Tibial artery (tissue), 4 donors: ENCODE measurements at regions not wholly inside any gene's neighbourhood (a gene's known extent, or its start where the extent isn't known, plus 50 kb on each side); places are given as distances from the start of the nearest gene placed in this dataset.

Experiments used
- DNase-seq, 2 donors: peaks; one replicate each; pipeline ENCODE4 v3.0.0-alpha.2; 2019
- H3K27ac ChIP-seq, 2 donors: fragments of 200-600 bp; sonication (generic) in 1 of 2; 1 replicate in 1 of 2; 2 replicates in 1 of 2; pipeline ENCODE4 v1.5.1; 2018 to 2019; ENCODE audit warnings: mild to moderate bottlenecking in 1 of 2
- H3K27me3 ChIP-seq, 2 donors: fragments of 200-600 bp; sonication (generic) in 1 of 2; one replicate each; pipeline versions ENCODE4 v1.5.1 to v1.6.0; 2016 to 2019
- H3K36me3 ChIP-seq, 3 donors: fragments of 200-600 bp; sonication (generic) in 2 of 3; one replicate each; pipeline ENCODE4 v1.5.1; 2016 to 2019; ENCODE audit warnings: mild to moderate bottlenecking in 2 of 3
- H3K4me1 ChIP-seq, 4 donors: fragments of 200-600 bp; sonication (generic) in 2 of 4; 1 replicate in 3 of 4; 2 replicates in 1 of 4; pipeline ENCODE4 v1.5.1; 2016 to 2019
- H3K4me3 ChIP-seq, 2 donors: fragments of 200-600 bp; sonication (generic) in 1 of 2; 1 replicate in 1 of 2; 2 replicates in 1 of 2; pipeline ENCODE4 v1.5.1; 2018 to 2019; ENCODE audit warnings: mild to moderate bottlenecking in 2 of 2
- H3K9me3 ChIP-seq, 3 donors: fragments of 200-600 bp; sonication (generic) in 1 of 3; one replicate each; pipeline ENCODE4 v1.5.1; 2016 to 2019
- intact Hi-C: fragments of 100-400 bp; cut with DNase I; formaldehyde crosslinking; loops from one replicate; pipeline ENCODE4 v1.15.0; 2023; ENCODE audit warnings: low total_unique reads
- TF ChIP-seq, protein P1 (sequence below), 2 experiments: fragments of 200-600 bp in 1 of 2; fragments of 450-650 bp in 1 of 2; IDR thresholded peaks; one replicate each; pipeline ENCODE4 v1.5.1; 2017 to 2019; ENCODE audit warnings: antibody characterized with exemption in 2 of 2, mild to moderate bottlenecking in 1 of 2, moderate library complexity in 1 of 2

GRCh38 chr1:14506471-14507255 lies 91.8 kb upstream of the KAZN start:
- no peaks in the 10 kb centered on the region for H3K4me1 ChIP-seq
- H3K27ac ChIP-seq, result no peak overlapping the region
- TF ChIP-seq, protein P1, sequence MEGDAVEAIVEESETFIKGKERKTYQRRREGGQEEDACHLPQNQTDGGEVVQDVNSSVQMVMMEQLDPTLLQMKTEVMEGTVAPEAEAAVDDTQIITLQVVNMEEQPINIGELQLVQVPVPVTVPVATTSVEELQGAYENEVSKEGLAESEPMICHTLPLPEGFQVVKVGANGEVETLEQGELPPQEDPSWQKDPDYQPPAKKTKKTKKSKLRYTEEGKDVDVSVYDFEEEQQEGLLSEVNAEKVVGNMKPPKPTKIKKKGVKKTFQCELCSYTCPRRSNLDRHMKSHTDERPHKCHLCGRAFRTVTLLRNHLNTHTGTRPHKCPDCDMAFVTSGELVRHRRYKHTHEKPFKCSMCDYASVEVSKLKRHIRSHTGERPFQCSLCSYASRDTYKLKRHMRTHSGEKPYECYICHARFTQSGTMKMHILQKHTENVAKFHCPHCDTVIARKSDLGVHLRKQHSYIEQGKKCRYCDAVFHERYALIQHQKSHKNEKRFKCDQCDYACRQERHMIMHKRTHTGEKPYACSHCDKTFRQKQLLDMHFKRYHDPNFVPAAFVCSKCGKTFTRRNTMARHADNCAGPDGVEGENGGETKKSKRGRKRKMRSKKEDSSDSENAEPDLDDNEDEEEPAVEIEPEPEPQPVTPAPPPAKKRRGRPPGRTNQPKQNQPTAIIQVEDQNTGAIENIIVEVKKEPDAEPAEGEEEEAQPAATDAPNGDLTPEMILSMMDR (IDR thresholded peaks at IDR 0.05), result no peak
- intact Hi-C loops, result no loop called here
- peaks cover 0 to 12% of the 10 kb centered on the region in 2 donors for H3K27me3 ChIP-seq
- no peaks in the 10 kb centered on the region for H3K9me3 ChIP-seq
- H3K36me3 ChIP-seq, result no peaks in the 10 kb centered on the region
- no peak for DNase-seq
- H3K4me3 ChIP-seq, result no peak overlapping the region

- TF ChIP-seq, protein P1 (IDR thresholded peaks at IDR 0.05), result no peak
- no peaks in the 10 kb centered on the region for H3K9me3 ChIP-seq
- peaks cover 0 to 12% of the 10 kb centered on the region in 2 donors for H3K27me3 ChIP-seq
- H3K4me3 ChIP-seq, result no peak overlapping the region
- H3K36me3 ChIP-seq, result no peaks in the 10 kb centered on the region
- H3K27ac ChIP-seq, result no peak overlapping the region
- no peak for DNase-seq
- intact Hi-C loops, result no loop called here
- no peaks in the 10 kb centered on the region for H3K4me1 ChIP-seq
These were observed 91.2 kb upstream of the KAZN start for GRCh38 chr1:14507262-14507661.

DNA sequence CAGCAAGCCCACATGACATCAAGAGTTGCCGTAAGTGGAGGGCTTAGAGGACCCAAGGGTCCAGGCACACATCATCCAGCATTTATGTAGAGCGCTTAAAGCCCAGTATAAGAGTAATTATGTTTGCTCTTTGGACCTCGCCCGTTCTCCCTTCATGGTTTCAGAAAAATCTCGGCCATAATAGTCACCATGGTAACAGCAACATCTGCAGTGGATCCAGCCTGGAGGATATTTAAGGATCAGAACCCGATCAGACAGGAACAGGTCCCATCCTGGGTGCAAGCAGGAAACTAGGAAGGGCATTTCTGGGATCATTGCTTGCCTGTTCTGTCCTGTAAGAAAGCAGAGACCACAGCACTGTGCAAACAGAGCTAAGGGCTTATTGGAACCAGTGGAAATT lies 89.9 kb upstream of the KAZN start:
- Histone ChIP-seq H3K9me3 (no peaks in the 10 kb centered on the region), H3K4me3 (no peak overlapping the region), H3K27ac (no peak overlapping the region), H3K27me3 (peaks cover 0 to 9% of the 10 kb centered on the region in 2 donors), H3K4me1 (no peaks in the 10 kb centered on the region), H3K36me3 (no peaks in the 10 kb centered on the region)
- intact Hi-C loops, result no loop called here
- no peak for DNase-seq
- TF ChIP-seq, protein P1 (IDR thresholded peaks at IDR 0.05), result no peak

- no peaks in the 10 kb centered on the region for H3K4me1 ChIP-seq
- no peak for DNase-seq
- intact Hi-C loops, result no loop called here
- no peak overlapping the region for H3K4me3 ChIP-seq
- no peaks in the 10 kb centered on the region for H3K9me3 ChIP-seq
- no peak overlapping the region for H3K27ac ChIP-seq
- H3K27me3 ChIP-seq, result peaks cover 0 to 3% of the 10 kb centered on the region in 2 donors
- TF ChIP-seq, protein P1 (IDR thresholded peaks at IDR 0.05), result no peak
- H3K36me3 ChIP-seq, result no peaks in the 10 kb centered on the region
These were observed 87.3 kb upstream of the KAZN start for GRCh38 chr1:14511166-14511680.

DNA sequence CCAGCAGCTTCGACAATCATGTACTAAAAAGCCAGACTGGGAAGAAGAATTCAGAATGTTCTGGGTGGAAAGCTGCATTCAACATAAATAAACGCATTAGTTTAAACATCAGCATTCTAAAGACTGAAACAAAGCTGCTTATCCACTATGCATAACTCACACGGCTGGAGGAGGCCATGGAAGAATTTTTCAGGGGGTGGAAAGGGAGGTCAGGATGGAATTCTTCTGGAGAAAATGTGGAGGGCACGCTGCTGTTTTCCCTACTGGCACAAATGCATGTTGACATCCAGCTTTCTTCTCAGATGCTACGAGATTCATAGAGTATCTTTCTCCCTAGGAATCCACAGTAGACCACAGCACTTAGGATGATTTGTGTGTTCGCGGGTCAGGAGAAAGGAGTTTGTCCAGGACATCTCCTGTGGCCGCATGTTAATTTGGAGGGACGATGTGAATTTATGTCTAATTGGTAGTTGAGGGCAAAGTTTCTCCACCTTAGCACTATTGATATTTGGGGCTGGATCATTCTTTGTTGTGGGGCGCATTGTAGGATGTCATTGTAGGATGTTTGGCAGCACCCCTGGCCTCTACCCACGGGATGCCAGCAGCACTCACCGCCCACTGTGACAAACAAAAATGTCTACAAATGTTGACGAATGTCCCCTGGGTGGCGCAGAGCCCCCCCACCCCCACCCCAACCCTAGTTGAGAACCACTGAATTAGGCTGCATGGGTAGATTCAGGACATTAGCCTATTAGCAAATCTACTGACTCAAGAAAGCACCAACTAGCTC lies 86.5 kb upstream of the KAZN start:
- Histone ChIP-seq H3K4me1 (no peaks in the 10 kb centered on the region), H3K36me3 (no peaks in the 10 kb centered on the region), H3K4me3 (no peak overlapping the region), H3K27ac (no peak overlapping the region), H3K27me3 (peaks cover 0 to under 1% of the 10 kb centered on the region in 2 donors), H3K9me3 (no peaks in the 10 kb centered on the region)
- TF ChIP-seq, protein P1 (IDR thresholded peaks at IDR 0.05), result no peak
- no peak for DNase-seq
- intact Hi-C loops, result no loop called here
